Thoracic aorta (tissue), 2 donors: ENCODE measurements at regions not wholly inside any gene's neighbourhood (a gene's known extent, or its start where the extent isn't known, plus 50 kb on each side); places are given as distances from the start of the nearest gene placed in this dataset.

Experiments
- ATAC-seq: fragments of 150-250 bp; one replicate; pipeline ENCODE4 v1.8.0; 2017; ENCODE audit warnings: low read depth; ENCODE audit not compliant: insufficient number of reproducible peaks, low FRiP score
- DNase-seq: peaks from one replicate; pipeline ENCODE4 v3.0.0-alpha.2; 2020; ENCODE audit warnings: low spot score
- H3K27ac ChIP-seq, 2 donors: fragments of 200-600 bp; sonication (generic); 1 replicate in 1 of 2; 2 replicates in 1 of 2; pipeline ENCODE4 v1.5.1; 2016; ENCODE audit warnings: mild to moderate bottlenecking in 2 of 2, moderate library complexity in 2 of 2
- H3K27me3 ChIP-seq: fragments of 200-600 bp; sonication (generic); replicated peaks from 2 replicates; pipeline ENCODE4 v1.6.0; 2016; ENCODE audit warnings: mild to moderate bottlenecking; ENCODE audit not compliant: insufficient read depth
- H3K36me3 ChIP-seq: fragments of 200-600 bp; sonication (generic); one replicate; pipeline ENCODE4 v1.5.1; 2016
- H3K4me1 ChIP-seq, 2 donors: fragments of 200-600 bp; sonication (generic); 1 replicate in 1 of 2; 2 replicates in 1 of 2; pipeline versions ENCODE4 v1.5.1 to v1.6.0; 2016; ENCODE audit warnings: low read depth in 2 of 2, mild to moderate bottlenecking in 1 of 2; ENCODE audit not compliant: control insufficient read depth in 1 of 2
- H3K4me3 ChIP-seq: fragments of 200-600 bp; sonication (generic); 2 replicates; pipeline ENCODE4 v1.5.1; 2016; ENCODE audit warnings: mild to moderate bottlenecking
- H3K9me3 ChIP-seq: fragments of 200-600 bp; sonication (generic); 2 replicates; pipeline ENCODE4 v1.5.1; 2016
- CTCF ChIP-seq: fragments of 200-600 bp; sonication (generic); IDR thresholded peaks from one replicate; pipeline ENCODE4 v1.5.1; 2019; ENCODE audit warnings: antibody characterized with exemption

- Histone ChIP-seq H3K4me3 (no peak overlapping the region), H3K27ac (no peak overlapping the region), H3K27me3 (no peaks in the 10 kb centered on the region), H3K36me3 (no peaks in the 10 kb centered on the region), H3K4me1 (no peaks in the 10 kb centered on the region), H3K9me3 (no peaks in the 10 kb centered on the region)
- DNase-seq: no peak
- no peak for TF ChIP-seq CTCF
- ATAC-seq: no peak
These were observed 199.0 kb downstream of the KIF26A start for GRCh38 chr14:104337351-104337750.

- Histone ChIP-seq H3K9me3 (no peaks in the 10 kb centered on the region), H3K27me3 (no peaks in the 10 kb centered on the region), H3K27ac (no peak overlapping the region), H3K4me1 (no peaks in the 10 kb centered on the region), H3K36me3 (no peaks in the 10 kb centered on the region), H3K4me3 (no peak overlapping the region)
- no peak for TF ChIP-seq CTCF
- ATAC-seq (no peak), DNase-seq (no peak)
These were observed 201.0 kb downstream of the KIF26A start for GRCh38 chr14:104339361-104339760.

- Histone ChIP-seq H3K9me3 (no peaks in the 10 kb centered on the region), H3K36me3 (no peaks in the 10 kb centered on the region), H3K4me3 (no peak overlapping the region), H3K27ac (no peak overlapping the region), H3K4me1 (no peaks in the 10 kb centered on the region), H3K27me3 (no peaks in the 10 kb centered on the region)
- ATAC-seq (no peak), DNase-seq (no peak)
- no peak for TF ChIP-seq CTCF
These were observed 201.4 kb downstream of the KIF26A start for GRCh38 chr14:104339829-104340228.

- no peaks in the 10 kb centered on the region for H3K36me3 ChIP-seq
- TF ChIP-seq CTCF: no peak
- H3K4me1 ChIP-seq: no peaks in the 10 kb centered on the region
- H3K27ac ChIP-seq: no peak overlapping the region
- no peaks in the 10 kb centered on the region for H3K27me3 ChIP-seq
- DNase-seq (no peak), ATAC-seq (no peak)
- H3K9me3 ChIP-seq: no peaks in the 10 kb centered on the region
- no peak overlapping the region for H3K4me3 ChIP-seq
These were observed 203.4 kb downstream of the KIF26A start for GRCh38 chr14:104341532-104342434.

- H3K4me1 ChIP-seq: no peaks in the 10 kb centered on the region
- no peaks in the 10 kb centered on the region for H3K9me3 ChIP-seq
- H3K27ac ChIP-seq: no peak overlapping the region
- no peak for DNase-seq
- no peaks in the 10 kb centered on the region for H3K27me3 ChIP-seq
- no peak for TF ChIP-seq CTCF
- H3K4me3 ChIP-seq: no peak overlapping the region
- no peaks in the 10 kb centered on the region for H3K36me3 ChIP-seq
- no peak for ATAC-seq
These were observed 204.3 kb downstream of the KIF26A start for GRCh38 chr14:104342435-104343293.
